ENCODE measurements at regions not wholly inside any gene's neighbourhood (a gene's known extent, or its start where the extent isn't known, plus 50 kb on each side); places are given as distances from the start of the nearest gene placed in this dataset.

DNA sequence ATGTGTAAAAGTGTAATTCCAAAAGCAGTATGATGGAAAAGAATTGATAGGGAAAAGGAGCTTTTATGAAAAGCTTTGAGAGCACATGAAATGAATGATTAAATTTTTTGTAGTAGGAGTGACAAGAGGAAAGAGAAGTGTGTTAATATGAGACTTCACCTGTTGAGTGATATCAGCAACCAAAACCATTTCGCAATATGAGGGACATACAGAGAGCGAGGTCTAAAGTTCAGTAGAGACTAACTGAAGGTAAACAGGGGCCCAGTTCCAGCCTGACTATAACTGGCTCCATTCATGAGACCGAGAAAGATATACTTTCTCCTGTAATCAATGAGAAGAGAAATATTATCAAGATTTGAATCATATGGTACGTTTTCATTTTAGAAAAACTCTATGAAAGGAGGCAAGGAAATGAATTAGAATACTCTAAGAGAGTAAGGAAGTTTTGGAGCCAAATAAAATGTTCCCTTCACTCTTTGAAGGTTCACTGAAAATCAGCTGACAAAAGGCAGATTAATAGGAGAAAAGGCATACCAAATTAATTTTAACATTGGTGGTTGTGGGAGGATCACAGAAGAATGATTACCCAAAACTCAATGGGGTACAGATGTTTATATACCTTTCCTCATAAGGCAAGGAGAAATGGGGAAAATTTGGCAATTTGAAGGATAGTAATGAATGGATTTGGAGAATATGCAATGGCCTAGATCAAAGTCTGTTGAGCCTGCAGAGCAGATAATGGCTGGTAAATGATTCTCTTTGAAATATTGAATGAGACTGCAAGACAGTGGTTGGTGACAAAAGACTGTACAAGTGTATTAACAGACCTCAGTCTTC is 932.2 kb downstream of the TDRD15 start:
- Histone ChIP-seq H3K4me3 (replicated peaks; ENCODE audit: low read depth, low read length) (no peak overlapping the region), H3K36me3 (ENCODE audit: control insufficient read depth, insufficient read depth, low read length) (no peaks in the 10 kb centered on the region), H3K27me3 (replicated peaks; ENCODE audit: control insufficient read depth, insufficient read depth, low read length) (no peaks in the 10 kb centered on the region)
- TF ChIP-seq, protein P1, sequence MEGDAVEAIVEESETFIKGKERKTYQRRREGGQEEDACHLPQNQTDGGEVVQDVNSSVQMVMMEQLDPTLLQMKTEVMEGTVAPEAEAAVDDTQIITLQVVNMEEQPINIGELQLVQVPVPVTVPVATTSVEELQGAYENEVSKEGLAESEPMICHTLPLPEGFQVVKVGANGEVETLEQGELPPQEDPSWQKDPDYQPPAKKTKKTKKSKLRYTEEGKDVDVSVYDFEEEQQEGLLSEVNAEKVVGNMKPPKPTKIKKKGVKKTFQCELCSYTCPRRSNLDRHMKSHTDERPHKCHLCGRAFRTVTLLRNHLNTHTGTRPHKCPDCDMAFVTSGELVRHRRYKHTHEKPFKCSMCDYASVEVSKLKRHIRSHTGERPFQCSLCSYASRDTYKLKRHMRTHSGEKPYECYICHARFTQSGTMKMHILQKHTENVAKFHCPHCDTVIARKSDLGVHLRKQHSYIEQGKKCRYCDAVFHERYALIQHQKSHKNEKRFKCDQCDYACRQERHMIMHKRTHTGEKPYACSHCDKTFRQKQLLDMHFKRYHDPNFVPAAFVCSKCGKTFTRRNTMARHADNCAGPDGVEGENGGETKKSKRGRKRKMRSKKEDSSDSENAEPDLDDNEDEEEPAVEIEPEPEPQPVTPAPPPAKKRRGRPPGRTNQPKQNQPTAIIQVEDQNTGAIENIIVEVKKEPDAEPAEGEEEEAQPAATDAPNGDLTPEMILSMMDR (IDR thresholded peaks at IDR 0.05; ENCODE audit: insufficient read depth, low read length, poor library complexity, severe bottlenecking), result no peak
- no peak for DNase-seq (ENCODE audit: extremely low read depth, insufficient read length)

DNA sequence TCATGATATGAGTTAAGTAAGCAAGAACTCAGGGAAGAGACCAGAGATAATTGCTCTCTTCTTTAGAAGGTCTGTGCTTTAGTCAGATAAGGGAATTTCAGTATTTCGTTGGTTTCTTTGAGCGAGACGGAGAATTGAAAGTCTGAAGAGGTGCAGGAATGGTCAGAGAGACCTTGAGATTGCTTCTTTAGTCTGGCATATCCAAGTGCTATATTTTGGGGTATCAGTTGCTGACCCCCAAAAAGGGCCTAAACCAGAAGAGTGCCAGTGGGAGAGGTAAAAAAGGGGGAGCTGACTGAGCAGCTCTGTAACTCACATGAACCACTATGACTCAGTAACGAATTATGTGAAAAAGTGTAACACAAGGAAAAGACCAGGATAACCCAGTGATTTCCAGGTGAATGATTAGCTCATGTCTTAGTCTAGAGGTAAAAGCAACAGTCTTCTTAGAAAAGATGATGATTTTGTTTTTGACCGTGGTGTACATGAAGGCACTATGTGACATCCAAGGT is 932.9 kb downstream of the TDRD15 start:
- TF ChIP-seq, protein P1 (IDR thresholded peaks at IDR 0.05; ENCODE audit: insufficient read depth, low read length, poor library complexity, severe bottlenecking), result no peak

DNA sequence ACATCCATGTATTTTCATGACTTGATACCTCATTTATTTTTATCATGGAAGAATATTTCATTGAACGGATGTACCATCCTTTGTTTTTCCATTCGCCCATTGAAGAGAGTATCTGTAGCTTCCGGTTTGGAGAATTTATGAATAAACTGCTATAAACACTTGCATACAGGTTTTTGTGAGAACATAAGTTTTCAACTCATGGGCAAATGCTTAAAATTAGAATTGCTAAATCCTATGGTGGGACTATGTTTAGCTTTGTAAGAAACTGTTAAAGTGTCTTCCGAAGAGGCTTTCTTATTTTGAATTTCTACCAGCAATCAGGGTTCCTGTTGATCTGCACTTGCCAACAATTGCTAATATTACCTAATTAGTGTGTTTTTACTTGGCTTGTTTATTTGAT is 938.9 kb downstream of the TDRD15 start:
- TF ChIP-seq, protein P1 (IDR thresholded peaks at IDR 0.05; ENCODE audit: insufficient read depth, low read length, poor library complexity, severe bottlenecking), result no peak
- no peak for DNase-seq (ENCODE audit: extremely low read depth, insufficient read length)
- Histone ChIP-seq H3K36me3 (ENCODE audit: control insufficient read depth, insufficient read depth, low read length) (no peaks in the 10 kb centered on the region), H3K4me3 (replicated peaks; ENCODE audit: low read depth, low read length) (no peak overlapping the region), H3K27me3 (replicated peaks; ENCODE audit: control insufficient read depth, insufficient read depth, low read length) (no peaks in the 10 kb centered on the region)

More for the DNA sequence above, 932.9 kb downstream of the TDRD15 start:
- Histone ChIP-seq H3K36me3 (ENCODE audit: control insufficient read depth, insufficient read depth, low read length) (no peaks in the 10 kb centered on the region), H3K4me3 (replicated peaks; ENCODE audit: low read depth, low read length) (no peak overlapping the region), H3K27me3 (replicated peaks; ENCODE audit: control insufficient read depth, insufficient read depth, low read length) (no peaks in the 10 kb centered on the region)
- DNase-seq (ENCODE audit: extremely low read depth, insufficient read length), result no peak

DNA sequence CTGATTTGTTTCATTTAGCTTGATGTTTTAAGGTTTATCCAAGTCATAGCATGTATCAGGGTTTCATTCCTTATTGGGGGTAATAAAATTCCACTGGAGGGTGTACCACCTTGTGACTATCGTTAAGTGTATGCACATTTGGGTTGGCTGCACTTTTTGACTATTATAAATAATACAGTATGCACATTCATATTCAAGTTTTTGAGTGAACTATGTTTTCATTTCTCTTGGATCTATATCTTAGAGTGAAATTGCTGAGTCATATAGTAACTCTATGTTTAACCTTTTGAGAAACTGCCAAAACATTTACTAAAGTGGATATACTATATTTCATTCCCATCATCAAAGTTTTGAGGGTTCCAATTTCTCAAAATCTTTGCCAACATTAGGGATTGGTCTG is 952.7 kb downstream of the TDRD15 start:
- H3K36me3 ChIP-seq (ENCODE audit: control insufficient read depth, insufficient read depth, low read length), result no peaks in the 10 kb centered on the region

DNA sequence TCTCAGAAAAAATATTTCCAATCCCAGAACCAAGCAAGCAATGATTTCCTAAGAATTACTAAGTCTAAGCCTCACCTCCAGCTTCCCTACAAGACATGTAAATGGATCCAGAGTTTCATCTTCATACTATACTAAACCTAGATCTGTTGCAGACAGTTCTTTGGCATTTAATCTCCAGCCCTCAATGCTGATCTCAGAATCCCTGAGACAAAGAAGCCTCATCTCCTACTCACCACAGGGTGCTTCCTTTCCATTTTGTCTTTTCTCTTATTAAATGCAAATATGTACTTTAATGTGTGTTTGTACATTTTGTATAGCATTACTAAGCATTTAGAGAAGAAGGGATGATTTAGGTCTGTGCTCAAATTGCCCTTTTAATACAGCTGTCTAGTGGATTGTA is 954.9 kb downstream of the TDRD15 start:
- no peak for DNase-seq (ENCODE audit: extremely low read depth, insufficient read length)

More for the DNA sequence above, 952.7 kb downstream of the TDRD15 start:
- DNase-seq (ENCODE audit: extremely low read depth, insufficient read length), result no peak
- no peak overlapping the region for H3K4me3 ChIP-seq (replicated peaks; ENCODE audit: low read depth, low read length)
- no peaks in the 10 kb centered on the region for H3K27me3 ChIP-seq (replicated peaks; ENCODE audit: control insufficient read depth, insufficient read depth, low read length)
- TF ChIP-seq, protein P1 (IDR thresholded peaks at IDR 0.05; ENCODE audit: insufficient read depth, low read length, poor library complexity, severe bottlenecking), result no peak

More for the DNA sequence above, 954.9 kb downstream of the TDRD15 start:
- Histone ChIP-seq H3K4me3 (replicated peaks; ENCODE audit: low read depth, low read length) (no peak overlapping the region), H3K27me3 (replicated peaks; ENCODE audit: control insufficient read depth, insufficient read depth, low read length) (no peaks in the 10 kb centered on the region), H3K36me3 (ENCODE audit: control insufficient read depth, insufficient read depth, low read length) (no peaks in the 10 kb centered on the region)
- TF ChIP-seq, protein P1 (IDR thresholded peaks at IDR 0.05; ENCODE audit: insufficient read depth, low read length, poor library complexity, severe bottlenecking), result no peak
